GM18867 (cell line): ENCODE measurements at regions not wholly inside any gene's neighbourhood (a gene's known extent, or its start where the extent isn't known, plus 50 kb on each side); places are given as distances from the start of the nearest gene placed in this dataset.

ENCODE experiments used
- ATAC-seq: cut with Tn5 transposase; IDR thresholded peaks from one replicate; pipeline ENCODE4 v1.9.1; 2021; ENCODE audit warnings: mild to moderate bottlenecking, moderate library complexity; ENCODE audit not compliant: unreplicated experiment

- ATAC-seq, result no peak
Measured at GRCh38 chr22:47808886-47809620, 1046.6 kb downstream of the TBC1D22A start.

GRCh38 chr22:47808236-47808635 is 1045.8 kb downstream of the TBC1D22A start:
- no peak for ATAC-seq

- ATAC-seq, result no peak
Measured at GRCh38 chr22:47807506-47807905, 1045.1 kb downstream of the TBC1D22A start.

- ATAC-seq, result no peak
Measured at GRCh38 chr22:47806894-47807293, 1044.4 kb downstream of the TBC1D22A start.

- no peak for ATAC-seq
Measured at GRCh38 chr22:47805394-47805935, 1043.0 kb downstream of the TBC1D22A start.

GRCh38 chr22:47804281-47804680 is 1041.8 kb downstream of the TBC1D22A start:
- no peak for ATAC-seq

- ATAC-seq, result no peak
Measured at GRCh38 chr22:47802421-47802820, 1040.0 kb downstream of the TBC1D22A start.

- ATAC-seq, result no peak
Measured at GRCh38 chr22:47801541-47802245, 1039.2 kb downstream of the TBC1D22A start.

GRCh38 chr22:47798229-47798628 is 1035.8 kb downstream of the TBC1D22A start:
- ATAC-seq, result no peak

- ATAC-seq, result no peak
Measured at GRCh38 chr22:47797342-47797945, 1035.0 kb downstream of the TBC1D22A start.

GRCh38 chr22:47796128-47796908 is 1033.9 kb downstream of the TBC1D22A start:
- no peak for ATAC-seq

- ATAC-seq, result no peak
Measured at GRCh38 chr22:47795477-47796127, 1033.2 kb downstream of the TBC1D22A start.

- ATAC-seq, result no peak
Measured at GRCh38 chr22:47794851-47795250, 1032.4 kb downstream of the TBC1D22A start.

GRCh38 chr22:47793304-47794101 is 1031.1 kb downstream of the TBC1D22A start:
- ATAC-seq, result no peak

GRCh38 chr22:47789171-47789570 is 1026.7 kb downstream of the TBC1D22A start:
- ATAC-seq, result no peak

GRCh38 chr22:47788461-47788860 is 1026.0 kb downstream of the TBC1D22A start:
- no peak for ATAC-seq

- ATAC-seq, result no peak
Measured at GRCh38 chr22:47787501-47788227, 1025.2 kb downstream of the TBC1D22A start.

GRCh38 chr22:47786650-47787290 is 1024.3 kb downstream of the TBC1D22A start:
- ATAC-seq, result no peak
